Head of caudate nucleus (tissue), 42 donors: ENCODE measurements at regions not wholly inside any gene's neighbourhood (a gene's known extent, or its start where the extent isn't known, plus 50 kb on each side); places are given as distances from the start of the nearest gene placed in this dataset.
"Not testable (repeated sequence)": the region's sequence is repeated elsewhere in the genome, so short reads cannot be mapped to it uniquely, and the experiment has no call there.

Source experiments
- DNase-seq, 42 donors: peaks; one replicate each; pipeline versions ENCODE4 v3.0.0 to v3.0.0-alpha.2; 2020 to 2021; ENCODE audit warnings: mixed read lengths in 7 of 42
- intact Hi-C: fragments of 100-400 bp; cut with DNase I; formaldehyde crosslinking; loops from one replicate; pipeline ENCODE4 v1.15.0; 2022

- intact Hi-C loops, result no loop called here
- no peak for DNase-seq
These were observed 62.1 kb downstream of the ZWINT start for GRCh38 chr10:56298941-56299340.

GRCh38 chr10:56296618-56297017 is 64.4 kb downstream of the ZWINT start:
- no peak for DNase-seq
- intact Hi-C loops, result no loop called here

GRCh38 chr10:56288403-56288802 is 72.7 kb downstream of the ZWINT start:
- intact Hi-C loops, result no loop called here
- no peak for DNase-seq

- DNase-seq, result no peak
- intact Hi-C loops, result no loop called here
These were observed 75.0 kb downstream of the ZWINT start for GRCh38 chr10:56286096-56286495.

GRCh38 chr10:56279270-56279669 is 81.8 kb downstream of the ZWINT start:
- DNase-seq, result no peak
- intact Hi-C loops, result no loop called here

GRCh38 chr10:56269181-56269580 is 91.9 kb downstream of the ZWINT start:
- intact Hi-C loops, result no loop called here

GRCh38 chr10:56266120-56266519 is 94.9 kb downstream of the ZWINT start:
- intact Hi-C loops, result no loop called here

More at GRCh38 chr10:56269181-56269580, 91.9 kb downstream of the ZWINT start:
- no peak for DNase-seq

GRCh38 chr10:56258991-56259390 is 102.1 kb downstream of the ZWINT start:
- intact Hi-C loops, result no loop called here
- no peak for DNase-seq

More at GRCh38 chr10:56266120-56266519, 94.9 kb downstream of the ZWINT start:
- no peak for DNase-seq

GRCh38 chr10:56258378-56258777 is 102.7 kb downstream of the ZWINT start:
- DNase-seq, result no peak
- intact Hi-C loops, result no loop called here

GRCh38 chr10:56255298-56255697 is 105.8 kb downstream of the ZWINT start:
- no peak for DNase-seq
- intact Hi-C loops, result no loop called here

GRCh38 chr10:56240471-56240870 is 120.6 kb downstream of the ZWINT start:
- DNase-seq, result no peak
- intact Hi-C loops, result no loop called here

GRCh38 chr10:56231436-56231835 is 129.6 kb downstream of the ZWINT start:
- intact Hi-C loops, result no loop called here
- no peak for DNase-seq

- intact Hi-C loops, result no loop called here
- no peak for DNase-seq
These were observed 138.8 kb downstream of the ZWINT start for GRCh38 chr10:56222237-56222636.

GRCh38 chr10:56212951-56213350 is 148.1 kb downstream of the ZWINT start:
- intact Hi-C loops, result no loop called here
- no peak for DNase-seq

- intact Hi-C loops, result no loop called here
- no peak for DNase-seq
These were observed 179.5 kb downstream of the ZWINT start for GRCh38 chr10:56181607-56182006.

- intact Hi-C loops, result no loop called here
- DNase-seq, result no peak
These were observed 182.8 kb downstream of the ZWINT start for GRCh38 chr10:56178210-56178609.

- intact Hi-C loops, DNase-seq: not testable (repeated sequence)
These were observed 206.0 kb downstream of the ZWINT start for GRCh38 chr10:56155091-56155513.

GRCh38 chr10:56146806-56147205 is 214.3 kb downstream of the ZWINT start:
- DNase-seq, result no peak
- intact Hi-C loops, result no loop called here

GRCh38 chr10:56142092-56142728 is 218.8 kb downstream of the ZWINT start:
- intact Hi-C loops, result no loop called here
- DNase-seq, result no peak

GRCh38 chr10:56139405-56139804 is 221.7 kb downstream of the ZWINT start:
- intact Hi-C loops, result no loop called here
- no peak for DNase-seq

GRCh38 chr10:56135828-56136227 is 225.2 kb downstream of the ZWINT start:
- intact Hi-C loops, result no loop called here
- DNase-seq, result no peak

- intact Hi-C loops, result no loop called here
- DNase-seq, result no peak
These were observed 237.8 kb downstream of the ZWINT start for GRCh38 chr10:56123247-56123646.
